ENCODE measurements at regions not wholly inside any gene's neighbourhood (a gene's known extent, or its start where the extent isn't known, plus 50 kb on each side); places are given as distances from the start of the nearest gene placed in this dataset.

GRCh38 chr12:23001487-23001886 is 376.5 kb downstream of the ETNK1 start:
- Histone ChIP-seq H3K36me3 (no peaks in the 10 kb centered on the region), H3K4me1 (no peaks in the 10 kb centered on the region), H3K27me3 (no peaks in the 10 kb centered on the region), H3K9me3 (no peaks in the 10 kb centered on the region; the same call in 1 of the 2 replicates), H3K4me3 (ENCODE audit: low read depth, low read length) (no peak overlapping the region)
- no peak for DNase-seq
- TF ChIP-seq, protein P1, sequence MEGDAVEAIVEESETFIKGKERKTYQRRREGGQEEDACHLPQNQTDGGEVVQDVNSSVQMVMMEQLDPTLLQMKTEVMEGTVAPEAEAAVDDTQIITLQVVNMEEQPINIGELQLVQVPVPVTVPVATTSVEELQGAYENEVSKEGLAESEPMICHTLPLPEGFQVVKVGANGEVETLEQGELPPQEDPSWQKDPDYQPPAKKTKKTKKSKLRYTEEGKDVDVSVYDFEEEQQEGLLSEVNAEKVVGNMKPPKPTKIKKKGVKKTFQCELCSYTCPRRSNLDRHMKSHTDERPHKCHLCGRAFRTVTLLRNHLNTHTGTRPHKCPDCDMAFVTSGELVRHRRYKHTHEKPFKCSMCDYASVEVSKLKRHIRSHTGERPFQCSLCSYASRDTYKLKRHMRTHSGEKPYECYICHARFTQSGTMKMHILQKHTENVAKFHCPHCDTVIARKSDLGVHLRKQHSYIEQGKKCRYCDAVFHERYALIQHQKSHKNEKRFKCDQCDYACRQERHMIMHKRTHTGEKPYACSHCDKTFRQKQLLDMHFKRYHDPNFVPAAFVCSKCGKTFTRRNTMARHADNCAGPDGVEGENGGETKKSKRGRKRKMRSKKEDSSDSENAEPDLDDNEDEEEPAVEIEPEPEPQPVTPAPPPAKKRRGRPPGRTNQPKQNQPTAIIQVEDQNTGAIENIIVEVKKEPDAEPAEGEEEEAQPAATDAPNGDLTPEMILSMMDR (IDR thresholded peaks at IDR 0.05; ENCODE audit: low read depth, low read length) = no peak

DNA sequence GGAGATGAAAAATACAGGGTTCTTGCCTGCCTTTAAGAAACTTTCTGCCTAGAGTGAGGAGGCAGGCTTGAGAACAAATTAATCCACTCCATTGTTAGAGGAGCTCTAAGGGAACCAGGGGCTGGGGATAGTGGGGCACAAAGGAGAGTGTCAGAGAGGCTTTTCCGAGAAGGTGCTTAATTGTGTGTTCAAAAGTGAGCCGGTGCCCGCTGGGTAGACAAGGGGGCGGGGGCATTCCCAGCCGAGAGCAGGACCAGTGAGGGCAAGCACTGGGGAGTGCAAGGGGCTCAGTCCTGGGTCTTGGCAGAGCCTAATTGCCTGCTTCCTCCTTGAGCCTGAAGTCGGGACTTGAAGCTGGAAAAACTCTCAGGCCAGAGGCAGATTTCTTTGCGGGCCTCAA is 377.4 kb downstream of the ETNK1 start:
- Histone ChIP-seq H3K36me3 (no peaks in the 10 kb centered on the region), H3K4me1 (no peaks in the 10 kb centered on the region), H3K9me3 (no peaks in the 10 kb centered on the region; the same call in 1 of the 2 replicates), H3K27me3 (no peaks in the 10 kb centered on the region), H3K4me3 (ENCODE audit: low read depth, low read length) (no peak overlapping the region)
- TF ChIP-seq, protein P1 (IDR thresholded peaks at IDR 0.05; ENCODE audit: low read depth, low read length) = no peak
- DNase-seq = no peak

GRCh38 chr12:23004473-23005020 is 379.6 kb downstream of the ETNK1 start:
- H3K27me3 ChIP-seq = no peaks in the 10 kb centered on the region
- H3K4me3 ChIP-seq (ENCODE audit: low read depth, low read length) = no peak overlapping the region
- TF ChIP-seq, protein P1 (IDR thresholded peaks at IDR 0.05; ENCODE audit: low read depth, low read length) = no peak
- H3K9me3 ChIP-seq = no peaks in the 10 kb centered on the region; the same call in 1 of the 2 replicates
- no peak for DNase-seq
- no peaks in the 10 kb centered on the region for H3K4me1 ChIP-seq
- no peaks in the 10 kb centered on the region for H3K36me3 ChIP-seq

DNA sequence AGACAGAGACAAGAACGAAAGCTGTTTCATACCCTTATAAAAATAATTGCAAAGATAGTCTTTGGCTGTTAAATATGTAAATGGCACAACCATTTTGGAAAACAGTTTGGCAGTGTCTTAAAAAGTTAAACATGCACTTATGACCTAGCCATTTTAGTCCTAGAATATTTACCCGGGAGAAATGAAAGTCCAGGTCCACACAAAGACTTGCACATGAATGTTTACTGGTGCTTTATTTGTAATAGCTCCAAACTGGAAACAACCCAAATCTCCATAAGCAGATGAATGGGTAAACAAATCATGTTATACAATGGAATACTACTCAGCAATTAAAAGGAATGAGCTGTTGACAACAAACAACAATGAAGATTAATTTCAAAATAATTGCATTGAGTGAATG is 380.4 kb downstream of the ETNK1 start:
- Histone ChIP-seq H3K9me3 (no peaks in the 10 kb centered on the region; the same call in 1 of the 2 replicates), H3K4me1 (no peaks in the 10 kb centered on the region), H3K27me3 (no peaks in the 10 kb centered on the region), H3K4me3 (ENCODE audit: low read depth, low read length) (no peak overlapping the region), H3K36me3 (no peaks in the 10 kb centered on the region)
- DNase-seq = no peak
- TF ChIP-seq, protein P1 (IDR thresholded peaks at IDR 0.05; ENCODE audit: low read depth, low read length) = no peak

DNA sequence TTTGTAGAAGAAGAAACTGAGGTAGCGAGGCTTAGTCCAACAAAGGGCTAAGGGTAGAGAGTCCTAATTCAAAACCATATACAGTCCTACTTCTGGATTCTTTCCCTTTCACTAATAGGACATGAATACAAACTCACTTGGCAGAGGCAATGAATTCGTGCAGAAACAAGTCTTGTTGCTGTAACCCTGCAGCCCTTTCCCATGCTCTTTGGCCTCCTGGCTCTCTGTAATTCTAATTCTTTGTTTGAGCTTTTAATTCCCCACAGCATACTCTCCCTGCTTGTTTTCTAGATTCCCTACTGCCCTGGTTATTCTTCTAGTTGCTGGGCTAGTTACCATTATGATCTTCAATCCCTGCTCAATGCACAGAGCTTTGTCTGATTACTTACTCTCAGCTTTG is 381.4 kb downstream of the ETNK1 start:
- H3K4me3 ChIP-seq (ENCODE audit: low read depth, low read length) = no peak overlapping the region
- TF ChIP-seq, protein P1 (IDR thresholded peaks at IDR 0.05; ENCODE audit: low read depth, low read length) = no peak
- H3K36me3 ChIP-seq = no peaks in the 10 kb centered on the region
- H3K4me1 ChIP-seq = no peaks in the 10 kb centered on the region
- no peaks in the 10 kb centered on the region for H3K27me3 ChIP-seq
- no peaks in the 10 kb centered on the region; the same call in 1 of the 2 replicates for H3K9me3 ChIP-seq
- no peak for DNase-seq

DNA sequence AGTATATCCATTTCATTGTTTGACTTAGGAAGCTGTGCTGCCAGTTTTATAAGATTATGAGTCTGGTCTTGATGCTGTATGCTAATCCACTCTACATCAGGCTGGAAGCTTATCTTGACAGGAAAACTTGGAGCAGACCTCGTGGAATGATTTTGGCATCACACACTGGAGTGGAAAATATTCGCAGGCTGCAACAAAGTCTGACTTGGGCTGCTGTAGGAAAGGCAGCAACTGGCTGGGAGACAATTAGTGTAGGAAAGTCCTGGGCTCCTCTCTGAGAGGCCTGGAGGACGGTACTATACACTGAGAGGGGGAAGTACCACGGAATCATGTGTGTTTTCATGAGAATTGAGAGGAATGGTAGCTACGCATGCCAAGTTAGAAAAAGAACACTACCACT is 383.7 kb downstream of the ETNK1 start:
- TF ChIP-seq, protein P1 (IDR thresholded peaks at IDR 0.05; ENCODE audit: low read depth, low read length) = no peak
- H3K36me3 ChIP-seq = no peaks in the 10 kb centered on the region
- no peak overlapping the region for H3K4me3 ChIP-seq (ENCODE audit: low read depth, low read length)
- H3K9me3 ChIP-seq = no peaks in the 10 kb centered on the region
- H3K4me1 ChIP-seq = no peaks in the 10 kb centered on the region
- H3K27me3 ChIP-seq = no peaks in the 10 kb centered on the region
- DNase-seq = no peak
